Superior temporal gyrus (tissue), 1 donor: ENCODE measurements at regions not wholly inside any gene's neighbourhood (a gene's known extent, or its start where the extent isn't known, plus 50 kb on each side); places are given as distances from the start of the nearest gene placed in this dataset.
A peak's percentile ranks its signal among the peaks of the same experiment; 100 is the strongest.
"Not testable (repeated sequence)": the region's sequence is repeated elsewhere in the genome, so short reads cannot be mapped to it uniquely, and the experiment has no call there.

Experiments used
- DNase-seq: peaks from one replicate; pipeline ENCODE4 v3.0.0-alpha.2; 2016; ENCODE audit errors: extremely low spot score

DNA sequence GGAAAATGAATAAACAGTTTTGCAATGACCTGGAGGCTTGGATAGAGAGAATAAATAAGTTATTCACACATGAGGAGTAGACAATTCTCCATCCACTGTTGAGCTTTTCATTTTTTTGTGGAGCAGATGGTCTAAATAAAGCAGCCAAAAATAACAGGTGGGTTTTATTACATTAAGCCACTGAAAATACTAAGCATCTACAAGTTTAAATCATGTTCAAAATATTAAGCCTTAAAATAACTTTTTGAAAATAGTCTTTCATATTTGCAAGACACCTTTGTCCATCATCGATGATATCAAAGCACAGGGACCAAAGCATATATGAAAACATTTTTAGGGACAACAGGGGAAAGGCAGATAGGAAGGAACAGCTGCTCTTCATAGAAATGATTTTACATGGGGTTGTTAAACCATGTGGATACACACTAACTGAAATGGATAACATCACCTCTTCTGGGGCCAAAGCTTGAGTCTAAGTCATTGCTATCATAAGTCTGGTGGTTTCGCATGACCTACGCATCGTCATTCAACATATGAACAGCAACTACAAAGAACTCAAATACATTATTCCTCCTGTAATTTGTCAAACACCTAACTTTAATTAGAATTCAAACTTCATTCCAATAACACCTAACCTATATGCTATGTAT, 197.6 kb upstream of the CHST9 start:
- no peak for DNase-seq

DNA sequence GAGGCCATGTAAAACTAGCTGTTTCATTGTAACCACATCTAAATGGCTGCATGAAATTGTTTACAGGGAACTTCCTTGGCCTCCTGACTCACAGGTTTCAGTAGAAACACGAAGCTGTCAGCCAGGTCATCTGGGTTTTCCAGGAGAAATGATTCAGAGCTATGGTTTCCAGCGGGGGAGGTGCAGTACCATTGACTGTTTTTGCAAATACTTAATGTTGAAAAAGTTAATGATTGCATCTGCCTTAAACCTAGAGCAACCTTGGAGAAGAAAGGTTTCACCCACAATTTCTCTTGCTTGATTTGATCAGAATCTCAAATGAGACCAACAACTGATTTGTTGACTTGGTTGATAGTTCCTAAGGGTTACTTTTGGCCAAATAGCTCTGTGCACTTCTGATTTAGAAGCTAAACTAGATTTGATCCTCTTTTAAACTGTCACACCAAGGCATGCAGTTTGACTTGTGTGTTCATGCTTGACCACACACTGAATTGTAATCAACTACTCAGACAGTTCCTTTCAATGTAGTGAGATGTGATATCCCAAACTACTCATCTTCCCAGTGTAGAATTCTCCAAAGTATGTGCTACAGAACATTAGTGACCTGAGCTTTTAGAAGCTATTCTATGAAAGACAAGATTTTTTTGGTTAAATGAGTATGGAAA, 193.5 kb upstream of the CHST9 start:
- DNase-seq = no peak

DNA sequence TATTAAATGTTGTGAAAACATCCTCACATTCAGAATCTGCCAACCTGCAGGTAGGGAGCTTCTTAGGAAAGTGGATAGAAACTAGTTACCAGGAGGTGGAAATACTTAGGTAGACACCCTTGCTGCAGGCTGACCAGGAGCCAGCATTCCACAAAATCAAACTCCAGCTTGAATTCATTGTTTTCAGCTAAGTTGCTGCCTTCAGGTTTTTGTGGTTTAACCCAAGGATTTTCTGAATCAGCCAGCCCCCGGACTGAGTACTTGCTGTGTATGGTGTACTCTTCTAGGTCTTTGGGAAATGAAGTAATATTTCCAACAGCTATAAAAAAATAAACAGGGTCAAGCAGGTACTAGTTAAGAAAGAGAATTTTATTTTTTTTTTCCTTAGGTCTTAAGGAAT, 192.1 kb upstream of the CHST9 start:
- DNase-seq = no peak

DNA sequence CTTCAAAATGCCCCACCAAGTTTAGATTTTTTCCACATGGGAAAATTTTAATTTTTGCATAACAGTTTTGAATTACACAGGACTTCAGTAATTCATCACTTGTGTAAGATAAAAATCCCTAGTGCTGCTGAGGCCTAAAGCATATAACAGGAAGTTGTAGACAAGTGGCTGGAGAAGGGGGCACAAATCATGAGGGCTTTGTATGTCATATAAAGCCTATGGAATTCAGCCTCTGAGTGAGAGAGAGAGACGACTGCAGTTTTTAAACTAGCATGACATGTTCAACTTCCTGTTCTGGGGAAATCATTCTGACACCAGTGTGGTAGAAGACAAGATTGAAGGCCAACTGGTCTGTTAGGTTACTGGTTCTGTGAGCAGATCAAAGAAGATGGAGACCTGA, 187.3 kb upstream of the CHST9 start:
- no peak for DNase-seq

DNA sequence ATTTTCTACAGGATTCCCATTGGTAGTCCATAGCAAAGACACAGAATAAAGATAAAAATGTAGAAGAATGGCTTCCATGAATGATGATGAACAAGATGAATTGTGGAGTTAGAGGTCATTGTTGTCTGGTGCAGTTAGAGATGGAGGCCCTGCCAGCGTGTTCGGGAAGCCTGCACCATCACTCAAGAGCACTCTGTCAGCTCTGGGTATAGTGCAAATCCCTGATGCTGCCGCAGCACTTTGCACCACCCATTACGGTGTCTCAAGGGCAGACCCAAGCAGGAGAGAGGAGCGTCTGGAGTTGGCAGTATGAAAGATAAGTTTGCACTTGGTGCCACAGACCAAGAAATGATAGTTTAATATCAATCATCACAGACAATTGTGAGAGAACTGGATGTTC, 181.6 kb upstream of the CHST9 start:
- no peak for DNase-seq

DNA sequence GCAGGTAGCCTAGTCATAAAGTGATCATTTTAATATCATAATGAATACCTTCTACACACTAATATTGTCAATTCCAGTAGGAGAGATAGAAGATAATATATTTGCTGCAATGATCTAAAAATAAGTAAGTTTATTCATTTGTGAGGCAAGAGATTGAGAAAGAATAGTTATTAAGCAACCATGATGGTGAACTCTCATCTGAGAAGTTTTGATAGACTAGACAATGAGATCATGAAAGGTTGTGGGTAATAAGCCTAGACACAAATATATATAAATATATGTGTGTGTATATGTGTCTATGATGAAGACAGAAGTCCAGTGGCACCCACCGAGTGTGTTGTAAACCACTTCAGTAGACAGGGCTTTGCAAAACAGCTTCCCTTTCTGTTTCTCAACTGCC, 181.0 kb upstream of the CHST9 start:
- no peak for DNase-seq

DNA sequence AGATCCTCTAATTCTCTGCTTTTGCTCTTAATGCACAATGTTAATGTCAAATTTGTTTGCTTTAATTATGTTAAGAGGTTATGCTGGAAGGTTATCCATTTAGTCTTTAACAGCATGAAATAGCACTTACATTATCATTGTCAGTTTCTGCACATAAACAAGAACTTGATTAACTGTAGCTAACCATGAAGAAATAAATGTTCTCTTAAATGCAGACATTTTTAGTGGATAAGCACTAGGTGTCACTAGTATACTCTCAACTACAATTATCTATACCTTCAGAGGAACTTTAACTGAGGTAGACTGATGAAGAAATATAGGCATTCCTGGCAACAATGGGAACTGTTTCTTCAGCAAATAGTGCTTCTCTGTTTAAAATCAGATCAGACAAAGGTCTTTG, 178.8 kb upstream of the CHST9 start:
- DNase-seq = peak; percentile 29

DNA sequence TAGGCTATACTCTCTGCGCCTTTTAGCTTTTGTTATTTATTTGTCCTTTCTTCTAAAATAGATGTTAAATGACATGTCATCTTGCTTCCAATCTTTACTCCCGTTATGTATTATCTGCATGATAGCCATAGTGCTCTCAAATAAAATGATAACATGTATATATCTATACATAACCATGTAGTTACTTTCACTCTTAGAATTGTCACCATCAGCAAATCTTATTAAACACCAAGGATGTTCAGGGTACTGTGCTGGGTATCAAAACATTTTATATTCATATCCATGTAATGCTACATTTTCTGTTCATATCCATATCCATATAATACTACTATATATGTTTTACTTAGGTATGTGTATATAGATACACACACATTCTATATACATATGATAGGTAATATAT, 176.4 kb upstream of the CHST9 start:
- DNase-seq = no peak

DNA sequence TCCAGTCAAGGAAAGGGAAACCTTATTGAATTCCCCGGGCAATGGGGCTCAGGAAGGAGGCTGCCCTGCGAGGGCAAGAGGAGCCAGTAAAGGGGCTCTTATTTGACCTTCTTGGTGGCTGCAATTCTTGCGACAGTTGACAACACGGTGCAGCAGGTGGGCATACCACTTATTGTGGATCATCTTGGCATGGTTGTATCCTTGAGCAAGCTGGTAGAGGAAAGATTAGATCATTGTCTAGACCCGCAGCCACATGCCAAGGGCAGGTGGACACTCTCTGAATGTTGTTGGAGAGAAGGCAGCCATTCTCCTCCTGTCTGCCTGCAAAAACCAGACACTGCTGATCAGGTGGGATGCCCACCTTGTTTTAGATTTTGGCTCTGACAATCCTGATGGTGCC, 170.2 kb upstream of the CHST9 start:
- DNase-seq = no peak

DNA sequence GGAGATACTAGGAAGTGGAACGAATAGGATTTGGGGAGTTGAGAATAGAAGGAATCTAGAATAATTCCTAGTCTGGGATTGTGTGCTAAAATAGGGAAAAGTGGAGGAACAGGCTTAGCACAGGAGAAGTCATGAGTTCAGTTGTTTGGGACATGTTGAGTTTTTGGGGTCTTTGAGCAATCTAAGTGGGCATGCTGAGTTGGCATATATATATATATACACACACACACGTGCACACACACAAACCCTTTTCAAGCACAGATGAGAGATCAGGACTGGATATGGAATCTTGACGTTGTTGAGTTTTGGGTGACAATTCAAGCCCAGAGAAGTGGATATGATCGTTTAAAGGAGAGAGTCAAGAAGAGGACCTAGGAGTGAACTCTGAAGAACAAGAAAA, 168.2 kb upstream of the CHST9 start:
- no peak for DNase-seq

DNA sequence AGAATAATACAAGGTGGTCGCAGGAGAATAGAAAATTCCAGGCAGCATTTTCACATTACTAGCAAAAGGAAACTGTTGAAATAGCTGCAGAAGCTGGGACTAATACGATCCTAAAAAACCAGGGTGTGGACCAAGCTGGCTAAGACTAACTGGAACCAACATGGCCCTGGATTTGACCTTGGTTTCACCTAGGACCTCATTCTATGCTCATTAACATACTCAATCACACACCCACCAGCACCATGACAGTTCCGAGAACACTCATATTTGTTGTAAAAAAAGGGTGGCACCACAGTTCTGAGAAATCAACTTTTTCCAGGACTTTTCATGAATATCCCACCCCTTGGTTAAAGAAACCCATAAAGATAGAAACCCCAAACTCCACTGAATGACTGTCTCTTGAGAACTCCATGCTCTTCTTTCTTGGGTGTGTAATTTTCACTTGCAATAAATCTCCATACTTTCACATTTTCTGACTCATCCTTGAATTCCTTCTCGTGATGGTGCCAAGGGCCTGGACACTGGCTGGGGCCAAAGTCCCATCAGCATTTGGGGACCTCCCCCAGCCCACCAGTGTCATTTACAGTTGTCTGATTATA, 164.3 kb upstream of the CHST9 start:
- DNase-seq = no peak

DNA sequence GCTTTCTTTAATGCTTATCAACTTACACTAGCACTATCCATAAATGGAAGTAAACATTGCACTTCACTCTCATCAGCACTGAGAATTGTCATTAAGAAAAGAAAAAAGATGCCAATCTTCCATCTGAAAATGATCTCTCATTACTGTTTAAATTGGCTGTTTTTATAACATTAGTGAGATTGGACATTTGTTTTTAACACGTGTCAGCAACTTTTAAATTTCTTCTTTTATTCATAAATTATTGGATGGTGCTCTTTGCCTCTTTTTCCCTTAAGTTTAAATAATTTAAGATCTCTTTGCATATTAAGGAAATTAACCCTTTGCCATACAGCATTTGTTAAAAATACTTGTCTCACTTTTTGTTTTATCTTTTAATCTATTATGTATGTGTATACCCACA, 146.5 kb upstream of the CHST9 start:
- DNase-seq = no peak

DNA sequence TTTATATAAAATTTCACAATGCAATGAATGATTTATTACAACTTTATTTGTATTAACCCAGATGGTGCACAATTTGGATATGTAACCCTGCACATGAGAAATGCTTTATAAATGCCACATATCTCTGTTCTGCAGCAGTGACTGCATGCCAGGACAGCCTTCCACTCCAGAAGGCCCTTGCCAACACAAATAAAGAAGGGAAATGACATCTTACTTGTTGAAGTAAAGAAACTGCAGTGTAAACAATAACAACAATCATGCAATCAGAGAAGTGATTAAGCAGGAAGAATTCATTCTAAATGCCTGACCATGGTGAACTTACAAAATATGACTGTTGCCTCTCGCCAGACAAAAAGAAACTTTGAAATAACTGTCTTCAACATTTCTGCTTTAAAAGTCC, 129.9 kb upstream of the CHST9 start:
- DNase-seq = no peak

DNA sequence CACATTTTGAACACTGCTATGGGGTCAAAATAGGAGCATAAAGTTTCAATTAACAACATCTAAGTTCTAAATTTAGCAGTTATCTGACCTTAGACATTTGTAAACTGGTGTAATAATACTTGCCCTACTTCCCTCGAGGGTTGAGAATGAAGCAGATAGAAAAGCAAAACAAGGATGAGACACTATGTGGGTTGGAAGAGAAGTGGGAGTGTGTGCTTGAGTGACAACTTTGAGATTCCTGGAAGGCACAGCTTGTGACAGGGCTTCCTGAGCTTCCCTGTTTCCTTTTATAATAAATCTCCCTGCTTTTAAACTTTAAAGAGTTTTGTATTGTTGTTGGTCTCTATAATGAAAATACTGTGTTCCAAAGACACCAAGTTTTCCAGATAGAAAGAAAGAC, 128.6 kb upstream of the CHST9 start:
- DNase-seq = no peak

DNA sequence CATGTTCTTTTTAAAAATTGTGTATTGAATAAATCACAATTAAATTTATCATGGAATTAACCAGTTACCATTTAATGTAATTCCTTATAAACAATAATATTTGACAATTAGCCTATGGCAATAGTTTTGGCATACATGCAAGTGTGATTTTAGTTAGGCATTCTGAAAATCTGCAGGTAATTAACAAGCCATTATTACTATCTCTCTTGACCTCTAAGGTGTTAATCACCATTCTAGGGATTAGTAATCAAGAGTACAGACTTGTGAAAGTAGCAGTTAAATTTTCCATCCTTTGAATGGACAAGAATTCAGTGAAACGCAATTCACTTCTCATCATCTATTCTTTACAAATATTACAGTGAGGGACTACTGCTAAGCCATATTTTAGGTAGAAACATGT, 127.7 kb upstream of the CHST9 start:
- no peak for DNase-seq

DNA sequence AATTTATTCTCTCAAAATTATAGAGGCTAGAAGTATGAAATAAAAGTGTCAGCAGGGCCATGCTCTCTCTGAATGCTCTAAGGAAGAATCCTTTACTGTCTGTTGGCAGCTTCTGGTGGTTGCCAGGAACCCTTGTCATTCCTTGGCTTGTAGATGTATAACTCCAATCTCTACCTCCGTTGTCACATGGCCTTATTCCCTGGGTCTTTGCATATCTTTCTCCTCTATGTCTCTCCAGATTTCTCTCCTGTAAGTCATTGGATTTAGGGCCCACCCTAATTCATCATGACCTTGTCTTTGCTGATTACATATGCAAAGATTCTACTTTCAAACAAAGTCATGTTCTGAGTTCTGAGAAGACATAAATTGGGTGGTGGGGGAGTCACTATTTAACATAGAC, 127.0 kb upstream of the CHST9 start:
- no peak for DNase-seq

DNA sequence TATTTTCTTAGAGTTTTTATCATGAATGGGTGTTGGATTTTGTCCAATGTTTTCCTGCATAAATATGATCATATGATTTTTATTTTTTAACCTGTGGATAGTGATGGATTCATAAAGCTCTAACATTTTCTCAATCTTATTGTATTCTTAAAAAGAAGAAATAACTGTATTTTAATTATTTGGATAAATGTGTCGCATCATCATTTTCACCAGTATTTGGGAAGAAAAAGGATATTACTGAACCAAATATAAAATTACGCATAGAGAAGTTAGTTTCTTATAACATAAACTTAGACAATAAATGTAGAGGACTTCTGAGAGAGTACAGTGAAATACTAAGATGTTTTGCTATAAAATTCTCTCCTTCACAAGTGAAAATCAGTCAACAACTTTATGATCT, 126.0 kb upstream of the CHST9 start:
- DNase-seq = no peak

DNA sequence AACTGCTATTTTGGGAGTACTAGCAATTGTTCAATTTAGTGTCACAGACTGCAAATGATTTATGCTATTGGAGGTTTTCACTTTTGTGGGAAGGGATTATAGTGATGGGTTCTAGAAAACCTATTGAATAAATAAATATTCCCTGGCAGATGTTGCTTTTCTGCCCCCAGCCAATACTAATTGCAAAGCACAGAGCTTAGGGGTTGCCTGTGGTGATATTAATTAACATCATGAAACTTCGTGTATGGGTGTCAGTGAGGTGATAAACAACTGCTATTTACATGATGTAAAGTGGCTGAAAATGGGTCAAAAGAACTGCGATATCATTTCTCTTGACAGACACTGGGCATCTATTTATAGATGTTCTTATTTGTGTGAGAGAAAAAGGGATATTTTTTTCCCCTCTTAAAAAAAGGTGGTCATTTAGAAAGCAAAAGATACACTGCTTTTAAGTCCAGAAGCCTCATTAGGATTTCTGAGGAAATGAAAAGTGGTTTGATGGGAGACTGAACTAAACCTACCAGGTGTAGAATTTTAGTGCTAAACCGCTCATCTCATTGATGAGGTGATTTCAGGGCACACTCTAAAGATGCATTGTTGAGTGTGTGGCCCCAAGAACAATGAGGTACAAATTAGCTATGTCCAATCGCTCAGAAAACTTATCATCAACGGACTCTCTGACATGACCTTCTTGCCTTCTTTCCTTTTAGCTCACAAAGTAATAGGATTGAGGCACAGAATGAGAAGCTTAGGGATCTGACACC, 116.7 kb upstream of the CHST9 start:
- no peak for DNase-seq

DNA sequence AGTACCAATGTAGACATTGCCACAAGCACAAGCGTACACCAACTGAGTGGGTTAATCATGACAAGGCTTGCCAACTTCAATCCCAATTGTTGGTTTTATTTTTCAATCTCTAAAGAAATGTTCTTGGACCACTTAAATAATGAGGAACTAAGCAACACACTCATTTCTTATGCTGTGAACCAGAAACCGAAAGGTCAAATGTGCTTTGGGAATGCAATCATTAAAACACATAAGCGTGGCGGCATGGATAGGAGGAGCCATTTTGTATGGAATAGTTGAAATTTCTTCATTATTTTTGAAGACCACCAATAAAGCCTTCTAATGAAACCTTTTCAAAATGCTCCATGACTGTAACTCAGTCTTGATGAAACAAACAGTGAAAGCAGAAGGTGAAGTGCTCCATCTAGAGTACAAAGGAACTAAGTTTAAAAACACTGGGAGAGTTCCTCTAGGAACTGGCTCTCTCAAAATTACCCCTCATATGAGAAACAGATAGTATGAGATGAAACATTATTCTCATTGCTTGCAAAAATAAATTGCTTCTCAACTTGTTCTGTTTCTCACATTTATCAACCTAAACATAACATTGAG, 113.2 kb upstream of the CHST9 start:
- DNase-seq = peak; percentile 28

DNA sequence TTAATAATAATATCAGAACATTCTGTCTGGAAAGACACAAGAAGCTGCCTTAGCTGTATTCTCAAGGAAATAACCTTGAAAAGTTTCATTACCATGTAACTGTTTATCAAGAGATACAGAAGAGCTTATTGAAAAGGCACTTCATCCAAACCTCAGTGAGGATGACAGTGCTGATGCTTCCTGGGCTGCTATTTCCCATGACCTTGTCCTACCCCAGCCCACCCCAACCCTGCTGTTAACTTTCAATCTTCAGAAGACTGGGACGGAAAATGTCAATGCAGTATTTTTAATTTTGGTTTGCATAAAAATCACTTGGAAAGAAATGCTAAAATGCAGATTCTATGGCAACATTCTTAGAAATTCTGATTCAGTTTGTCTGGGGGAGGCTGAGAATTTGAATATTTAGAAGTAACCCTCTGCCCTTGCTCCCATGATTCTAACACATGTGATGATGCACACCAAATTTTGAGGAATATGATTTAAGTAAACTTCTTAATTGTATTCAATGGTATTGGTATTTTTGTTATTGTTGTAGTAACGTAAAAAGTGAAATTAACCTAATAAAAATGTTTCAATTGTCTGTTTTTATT, 101.0 kb upstream of the CHST9 start:
- not testable (repeated sequence) for DNase-seq

DNA sequence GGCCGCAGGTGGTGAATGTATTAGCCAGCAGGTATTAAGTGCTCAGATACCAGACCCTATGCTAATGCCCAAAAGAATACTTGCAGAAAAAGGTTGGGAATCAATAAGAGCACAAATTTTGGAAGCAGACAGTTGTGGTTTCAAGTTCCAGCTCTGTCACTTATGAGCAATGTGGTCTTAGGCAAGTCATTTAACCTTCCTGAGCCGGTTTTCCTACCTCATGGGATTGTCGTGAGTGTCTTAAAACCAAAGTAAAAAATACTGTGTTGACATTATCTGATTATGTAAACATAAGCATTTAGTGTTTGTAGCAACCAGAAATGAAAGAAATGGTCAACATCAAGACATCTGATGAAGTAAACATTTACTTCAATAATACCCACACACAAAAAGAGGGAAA, 93.0 kb upstream of the CHST9 start:
- DNase-seq = no peak

DNA sequence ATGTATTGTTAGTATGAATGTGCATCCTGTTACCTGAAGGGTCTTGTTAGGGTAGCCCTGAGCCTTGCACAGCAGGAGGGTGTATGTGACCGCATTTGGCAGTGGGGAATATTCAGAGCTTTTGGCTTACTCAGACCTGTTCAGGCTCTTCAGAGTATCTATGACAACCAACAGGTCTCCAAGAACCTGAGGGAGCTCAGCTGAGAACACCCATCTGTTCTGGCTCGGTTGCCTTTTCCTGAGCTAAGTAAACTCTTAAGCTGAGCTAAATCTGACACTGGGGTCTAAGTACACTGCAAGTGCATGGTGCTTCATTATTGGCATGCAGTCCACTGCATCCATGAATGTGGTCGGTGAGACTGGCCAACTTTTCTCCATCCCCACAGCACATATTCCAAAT, 92.4 kb upstream of the CHST9 start:
- no peak for DNase-seq
